Thyroid gland (tissue), 4 donors: ENCODE measurements at regions not wholly inside any gene's neighbourhood (a gene's known extent, or its start where the extent isn't known, plus 50 kb on each side); places are given as distances from the start of the nearest gene placed in this dataset.

Experiments
- DNase-seq, 2 donors: peaks; one replicate each; pipeline ENCODE4 v3.0.0-alpha.2; 2019
- H3K27ac ChIP-seq, 3 donors: fragments of 200-600 bp; sonication (generic); 1 replicate in 2 of 3; 2 replicates in 1 of 3; pipeline ENCODE4 v1.5.1; 2016 to 2019; ENCODE audit warnings: mild to moderate bottlenecking in 1 of 3, moderate library complexity in 1 of 3
- H3K27me3 ChIP-seq: fragments of 200-600 bp; sonication (generic); one replicate; pipeline ENCODE4 v1.5.1; 2019
- H3K36me3 ChIP-seq, 2 donors: fragments of 200-600 bp; sonication (generic); one replicate each; pipeline ENCODE4 v1.5.1; 2016 to 2019
- H3K4me1 ChIP-seq, 2 donors: fragments of 200-600 bp; sonication (generic); one replicate each; pipeline ENCODE4 v1.5.1; 2017 to 2019
- H3K4me3 ChIP-seq, 3 donors: fragments of 200-600 bp; sonication (generic); replicated peaks in 1 of 3; 1 replicate in 2 of 3; 2 replicates in 1 of 3; pipeline ENCODE4 v1.5.1; 2016; ENCODE audit warnings: mild to moderate bottlenecking in 1 of 3
- H3K9me3 ChIP-seq: fragments of 200-600 bp; sonication (generic); one replicate; pipeline ENCODE4 v1.5.1; 2017
- CTCF ChIP-seq, 6 experiments: fragments of 200-600 bp in 3 of 6; fragments of 450-650 bp in 3 of 6; sonication (generic) in 3 of 6; IDR thresholded peaks; one replicate each; pipeline ENCODE4 v1.5.1; 2016 to 2019; ENCODE audit warnings: antibody characterized with exemption in 6 of 6, mild to moderate bottlenecking in 2 of 6, inconsistent platforms in 1 of 6, moderate library complexity in 1 of 6
- POLR2A ChIP-seq, 2 donors: fragments of 450-650 bp; IDR thresholded peaks; one replicate each; pipeline ENCODE4 v1.6.1; 2017; ENCODE audit warnings: antibody characterized with exemption in 2 of 2, mild to moderate bottlenecking in 2 of 2, moderate library complexity in 1 of 2
- WGBS, 2 donors: methylation state at CpG; one replicate each; pipeline ENCODE4 v1.1.5; 2017; 5-methylcytosine and 5-hydroxymethylcytosine counted together
- intact Hi-C: fragments of 100-400 bp; cut with DNase I; formaldehyde crosslinking; loops from one replicate; pipeline ENCODE4 v1.15.1; 2023

- Histone ChIP-seq H3K4me3 (no peak overlapping the region), H3K27ac (no peak overlapping the region), H3K4me1 (no peaks in the 10 kb centered on the region), H3K9me3 (no peaks in the 10 kb centered on the region), H3K36me3 (no peaks in the 10 kb centered on the region), H3K27me3 (no peaks in the 10 kb centered on the region)
- 49 to 53% methylated on average over 11 of the region's 11 CpGs for WGBS, 2 donors
- DNase-seq, result no peak
- intact Hi-C loops, result no loop called here
- TF ChIP-seq POLR2A (IDR thresholded peaks at IDR 0.05) (no peak), CTCF (IDR thresholded peaks at IDR 0.05) (no peak)
These were observed 111.8 kb upstream of the CENPW start for GRCh38 chr6:126227833-126228702.

GRCh38 chr6:126232671-126233070, 107.2 kb upstream of the CENPW start:
- intact Hi-C loops, result no loop called here
- H3K27me3 ChIP-seq, result no peaks in the 10 kb centered on the region
- TF ChIP-seq POLR2A (IDR thresholded peaks at IDR 0.05) (no peak), CTCF (IDR thresholded peaks at IDR 0.05) (no peak)

GRCh38 chr6:126233192-126233591, 106.7 kb upstream of the CENPW start:
- Histone ChIP-seq H3K4me1 (no peaks in the 10 kb centered on the region), H3K27ac (no peak overlapping the region), H3K4me3 (no peak overlapping the region), H3K36me3 (no peaks in the 10 kb centered on the region), H3K27me3 (no peaks in the 10 kb centered on the region), H3K9me3 (no peaks in the 10 kb centered on the region)
- no peak for DNase-seq
- 92 to 100% methylated on average over 1 of the region's 1 CpG for WGBS, 2 donors
- no peak for TF ChIP-seq POLR2A (IDR thresholded peaks at IDR 0.05)
- intact Hi-C loops, result no loop called here

More at GRCh38 chr6:126232671-126233070, 107.2 kb upstream of the CENPW start:
- DNase-seq, result no peak
- H3K27ac ChIP-seq, result no peak overlapping the region
- H3K4me3 ChIP-seq, result no peak overlapping the region
- H3K9me3 ChIP-seq, result no peaks in the 10 kb centered on the region
- H3K4me1 ChIP-seq, result no peaks in the 10 kb centered on the region
- H3K36me3 ChIP-seq, result no peaks in the 10 kb centered on the region
- WGBS, 2 donors, result 71 to 84% methylated on average over 2 of the region's 2 CpGs

- no peaks in the 10 kb centered on the region for H3K36me3 ChIP-seq
- H3K4me3 ChIP-seq, result no peak overlapping the region
- intact Hi-C loops, result no loop called here
- H3K4me1 ChIP-seq, result no peaks in the 10 kb centered on the region
- no peaks in the 10 kb centered on the region for H3K9me3 ChIP-seq
- no peak for DNase-seq
- no peaks in the 10 kb centered on the region for H3K27me3 ChIP-seq
- H3K27ac ChIP-seq, result no peak overlapping the region
- WGBS, 2 donors, result 100% methylated on average over 1 of the region's 1 CpG
- TF ChIP-seq CTCF (IDR thresholded peaks at IDR 0.05) (no peak), POLR2A (IDR thresholded peaks at IDR 0.05) (no peak)
These were observed 104.6 kb upstream of the CENPW start for GRCh38 chr6:126235363-126235762.

GRCh38 chr6:126245077-126245476, 94.8 kb upstream of the CENPW start:
- no peaks in the 10 kb centered on the region for H3K4me1 ChIP-seq
- H3K9me3 ChIP-seq, result no peaks in the 10 kb centered on the region
- no peak overlapping the region for H3K4me3 ChIP-seq
- intact Hi-C loops, result no loop called here
- DNase-seq, result no peak
- H3K27ac ChIP-seq, result no peak overlapping the region
- no peaks in the 10 kb centered on the region for H3K36me3 ChIP-seq
- TF ChIP-seq POLR2A (IDR thresholded peaks at IDR 0.05) (no peak), CTCF (IDR thresholded peaks at IDR 0.05) (no peak)
- WGBS, 2 donors, result 81 to 84% methylated on average over 1 of the region's 1 CpG
- no peaks in the 10 kb centered on the region for H3K27me3 ChIP-seq
